ENCODE measurements at regions not wholly inside any gene's neighbourhood (a gene's known extent, or its start where the extent isn't known, plus 50 kb on each side); places are given as distances from the start of the nearest gene placed in this dataset.

DNA sequence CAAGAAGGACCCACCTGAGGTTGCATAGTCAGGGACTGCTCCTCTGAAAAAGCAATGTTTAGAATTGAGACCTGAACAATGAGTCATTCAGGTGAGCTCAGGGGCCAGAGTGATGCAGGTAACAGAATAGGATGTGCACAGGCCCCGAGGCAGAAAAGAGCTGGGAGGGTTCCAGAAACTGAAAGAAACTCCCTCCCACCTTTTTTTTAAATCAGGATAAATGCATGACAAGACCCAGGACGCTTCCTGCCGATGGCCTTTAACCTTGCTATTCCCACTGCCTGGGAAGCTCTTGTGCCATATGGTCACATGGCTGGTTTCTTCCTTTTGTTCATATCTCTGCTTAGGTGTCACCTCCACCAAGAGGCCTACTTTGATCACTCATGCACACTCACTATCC is 214.2 kb upstream of the ZBED5 start:
- DNase-seq (ENCODE audit: low read depth in 1 of 2, low spot score in 1 of 2) = no peak
- Histone ChIP-seq H3K27me3 (ENCODE audit: insufficient read depth, poor library complexity, severe bottlenecking) (peaks cover 2% of the 10 kb centered on the region), H3K27ac (replicated peaks) (no peak overlapping the region), H3K4me3 (replicated peaks; ENCODE audit: insufficient read depth, low read length) (no peak overlapping the region)
- TF ChIP-seq, protein P1, sequence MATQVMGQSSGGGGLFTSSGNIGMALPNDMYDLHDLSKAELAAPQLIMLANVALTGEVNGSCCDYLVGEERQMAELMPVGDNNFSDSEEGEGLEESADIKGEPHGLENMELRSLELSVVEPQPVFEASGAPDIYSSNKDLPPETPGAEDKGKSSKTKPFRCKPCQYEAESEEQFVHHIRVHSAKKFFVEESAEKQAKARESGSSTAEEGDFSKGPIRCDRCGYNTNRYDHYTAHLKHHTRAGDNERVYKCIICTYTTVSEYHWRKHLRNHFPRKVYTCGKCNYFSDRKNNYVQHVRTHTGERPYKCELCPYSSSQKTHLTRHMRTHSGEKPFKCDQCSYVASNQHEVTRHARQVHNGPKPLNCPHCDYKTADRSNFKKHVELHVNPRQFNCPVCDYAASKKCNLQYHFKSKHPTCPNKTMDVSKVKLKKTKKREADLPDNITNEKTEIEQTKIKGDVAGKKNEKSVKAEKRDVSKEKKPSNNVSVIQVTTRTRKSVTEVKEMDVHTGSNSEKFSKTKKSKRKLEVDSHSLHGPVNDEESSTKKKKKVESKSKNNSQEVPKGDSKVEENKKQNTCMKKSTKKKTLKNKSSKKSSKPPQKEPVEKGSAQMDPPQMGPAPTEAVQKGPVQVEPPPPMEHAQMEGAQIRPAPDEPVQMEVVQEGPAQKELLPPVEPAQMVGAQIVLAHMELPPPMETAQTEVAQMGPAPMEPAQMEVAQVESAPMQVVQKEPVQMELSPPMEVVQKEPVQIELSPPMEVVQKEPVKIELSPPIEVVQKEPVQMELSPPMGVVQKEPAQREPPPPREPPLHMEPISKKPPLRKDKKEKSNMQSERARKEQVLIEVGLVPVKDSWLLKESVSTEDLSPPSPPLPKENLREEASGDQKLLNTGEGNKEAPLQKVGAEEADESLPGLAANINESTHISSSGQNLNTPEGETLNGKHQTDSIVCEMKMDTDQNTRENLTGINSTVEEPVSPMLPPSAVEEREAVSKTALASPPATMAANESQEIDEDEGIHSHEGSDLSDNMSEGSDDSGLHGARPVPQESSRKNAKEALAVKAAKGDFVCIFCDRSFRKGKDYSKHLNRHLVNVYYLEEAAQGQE (IDR thresholded peaks at IDR 0.05; ENCODE audit: insufficient replicate concordance, low read depth) = no peak
- TF ChIP-seq GABPA (IDR thresholded peaks at IDR 0.05; ENCODE audit: low read depth) (no peak), SPI1 (IDR thresholded peaks at IDR 0.05; ENCODE audit: borderline replicate concordance, low read depth) (no peak)
- TF ChIP-seq, protein P2, sequence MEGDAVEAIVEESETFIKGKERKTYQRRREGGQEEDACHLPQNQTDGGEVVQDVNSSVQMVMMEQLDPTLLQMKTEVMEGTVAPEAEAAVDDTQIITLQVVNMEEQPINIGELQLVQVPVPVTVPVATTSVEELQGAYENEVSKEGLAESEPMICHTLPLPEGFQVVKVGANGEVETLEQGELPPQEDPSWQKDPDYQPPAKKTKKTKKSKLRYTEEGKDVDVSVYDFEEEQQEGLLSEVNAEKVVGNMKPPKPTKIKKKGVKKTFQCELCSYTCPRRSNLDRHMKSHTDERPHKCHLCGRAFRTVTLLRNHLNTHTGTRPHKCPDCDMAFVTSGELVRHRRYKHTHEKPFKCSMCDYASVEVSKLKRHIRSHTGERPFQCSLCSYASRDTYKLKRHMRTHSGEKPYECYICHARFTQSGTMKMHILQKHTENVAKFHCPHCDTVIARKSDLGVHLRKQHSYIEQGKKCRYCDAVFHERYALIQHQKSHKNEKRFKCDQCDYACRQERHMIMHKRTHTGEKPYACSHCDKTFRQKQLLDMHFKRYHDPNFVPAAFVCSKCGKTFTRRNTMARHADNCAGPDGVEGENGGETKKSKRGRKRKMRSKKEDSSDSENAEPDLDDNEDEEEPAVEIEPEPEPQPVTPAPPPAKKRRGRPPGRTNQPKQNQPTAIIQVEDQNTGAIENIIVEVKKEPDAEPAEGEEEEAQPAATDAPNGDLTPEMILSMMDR (IDR thresholded peaks at IDR 0.05; ENCODE audit: insufficient read depth, low read length) = no peak

DNA sequence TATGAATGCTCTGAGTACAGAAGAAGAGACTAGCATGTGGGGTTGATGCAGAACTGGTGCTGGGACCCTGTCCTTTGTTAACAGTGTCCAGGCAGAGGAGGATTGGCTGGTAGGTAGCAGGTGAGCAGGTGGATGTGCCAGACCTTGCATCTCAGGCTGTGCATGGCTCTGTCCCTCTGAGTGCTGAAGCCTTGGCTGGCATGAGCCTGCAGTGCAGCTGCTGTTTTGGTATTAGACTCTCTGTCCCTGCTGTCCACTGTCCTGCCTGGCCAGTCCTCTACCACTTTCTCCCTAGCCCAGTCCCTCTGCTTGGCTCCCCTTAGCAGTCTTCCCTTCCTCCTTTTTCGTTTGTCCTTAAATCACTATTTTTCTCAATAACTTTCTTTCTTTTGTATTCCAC is 213.6 kb upstream of the ZBED5 start:
- no peak for DNase-seq (ENCODE audit: low read depth in 1 of 2, low spot score in 1 of 2)
- Histone ChIP-seq H3K27me3 (ENCODE audit: insufficient read depth, poor library complexity, severe bottlenecking) (peaks cover 2% of the 10 kb centered on the region), H3K4me3 (replicated peaks; ENCODE audit: insufficient read depth, low read length) (no peak overlapping the region), H3K27ac (replicated peaks) (no peak overlapping the region)
- TF ChIP-seq SPI1 (IDR thresholded peaks at IDR 0.05; ENCODE audit: borderline replicate concordance, low read depth) (no peak), GABPA (IDR thresholded peaks at IDR 0.05; ENCODE audit: low read depth) (no peak), POLR2AphosphoS5 (IDR thresholded peaks at IDR 0.05; ENCODE audit: low read depth) (no peak)
- TF ChIP-seq, protein P1 (IDR thresholded peaks at IDR 0.05; ENCODE audit: insufficient replicate concordance, low read depth) = no peak
- TF ChIP-seq, protein P2 (IDR thresholded peaks at IDR 0.05; ENCODE audit: insufficient read depth, low read length) = no peak

DNA sequence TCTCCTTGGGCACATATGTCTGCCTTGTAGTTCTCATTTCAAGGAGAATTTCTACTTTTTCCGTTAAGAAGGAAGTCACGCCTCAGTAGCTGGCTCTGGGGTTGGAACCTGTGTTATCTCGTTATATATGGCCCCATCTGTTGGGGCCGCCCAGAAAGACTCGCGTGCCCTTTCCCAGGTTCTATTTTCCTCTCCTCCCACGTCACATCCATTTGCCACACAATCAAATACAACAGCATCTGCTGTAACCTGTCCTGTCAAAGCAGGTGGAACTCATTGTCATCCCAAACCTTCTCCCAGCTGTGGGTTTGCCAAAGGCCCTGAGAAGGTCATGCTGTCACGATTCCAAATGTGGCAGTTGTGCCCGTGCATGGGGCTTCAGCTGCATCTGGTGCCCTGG is 213.1 kb upstream of the ZBED5 start:
- Histone ChIP-seq H3K27ac (replicated peaks) (no peak overlapping the region), H3K27me3 (ENCODE audit: insufficient read depth, poor library complexity, severe bottlenecking) (peaks cover 2% of the 10 kb centered on the region), H3K4me3 (replicated peaks; ENCODE audit: insufficient read depth, low read length) (no peak overlapping the region)
- no peak for TF ChIP-seq POLR2AphosphoS5 (IDR thresholded peaks at IDR 0.05; ENCODE audit: low read depth)
- TF ChIP-seq, protein P1 (IDR thresholded peaks at IDR 0.05; ENCODE audit: insufficient replicate concordance, low read depth) = no peak
- TF ChIP-seq SPI1 (IDR thresholded peaks at IDR 0.05; ENCODE audit: borderline replicate concordance, low read depth) = no peak
- no peak for TF ChIP-seq GABPA (IDR thresholded peaks at IDR 0.05; ENCODE audit: low read depth)
- TF ChIP-seq, protein P2 (IDR thresholded peaks at IDR 0.05; ENCODE audit: insufficient read depth, low read length) = no peak
- no peak for DNase-seq (ENCODE audit: low read depth in 1 of 2, low spot score in 1 of 2)

Data from HL-60 (cell line).